ENCODE measurements at regions not wholly inside any gene's neighbourhood (a gene's known extent, or its start where the extent isn't known, plus 50 kb on each side); places are given as distances from the start of the nearest gene placed in this dataset.
A peak's percentile ranks its signal among the peaks of the same experiment; 100 is the strongest.

DNA sequence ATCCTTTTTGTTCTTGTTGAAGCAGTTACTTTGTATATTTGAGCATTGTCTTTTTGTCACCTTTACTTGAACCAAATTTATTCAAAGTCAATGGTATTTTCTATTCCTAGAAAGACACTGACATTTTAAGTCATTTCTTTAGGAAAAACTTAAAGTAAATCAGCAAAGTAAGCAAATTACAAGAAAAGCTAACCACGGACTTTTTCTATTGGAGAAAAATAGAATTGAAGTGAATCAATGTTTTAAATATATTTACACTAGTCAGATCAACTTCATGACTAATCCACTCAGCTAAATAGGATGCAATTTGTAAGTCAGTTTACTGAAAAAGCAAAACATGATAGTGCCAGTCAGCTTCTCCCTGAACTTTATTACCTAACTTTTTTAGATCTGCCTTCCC lies 733.8 kb upstream of the ALCAM start:
- TF ChIP-seq, protein P1, sequence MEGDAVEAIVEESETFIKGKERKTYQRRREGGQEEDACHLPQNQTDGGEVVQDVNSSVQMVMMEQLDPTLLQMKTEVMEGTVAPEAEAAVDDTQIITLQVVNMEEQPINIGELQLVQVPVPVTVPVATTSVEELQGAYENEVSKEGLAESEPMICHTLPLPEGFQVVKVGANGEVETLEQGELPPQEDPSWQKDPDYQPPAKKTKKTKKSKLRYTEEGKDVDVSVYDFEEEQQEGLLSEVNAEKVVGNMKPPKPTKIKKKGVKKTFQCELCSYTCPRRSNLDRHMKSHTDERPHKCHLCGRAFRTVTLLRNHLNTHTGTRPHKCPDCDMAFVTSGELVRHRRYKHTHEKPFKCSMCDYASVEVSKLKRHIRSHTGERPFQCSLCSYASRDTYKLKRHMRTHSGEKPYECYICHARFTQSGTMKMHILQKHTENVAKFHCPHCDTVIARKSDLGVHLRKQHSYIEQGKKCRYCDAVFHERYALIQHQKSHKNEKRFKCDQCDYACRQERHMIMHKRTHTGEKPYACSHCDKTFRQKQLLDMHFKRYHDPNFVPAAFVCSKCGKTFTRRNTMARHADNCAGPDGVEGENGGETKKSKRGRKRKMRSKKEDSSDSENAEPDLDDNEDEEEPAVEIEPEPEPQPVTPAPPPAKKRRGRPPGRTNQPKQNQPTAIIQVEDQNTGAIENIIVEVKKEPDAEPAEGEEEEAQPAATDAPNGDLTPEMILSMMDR (IDR thresholded peaks at IDR 0.05) = no peak
- TF ChIP-seq ZFX (IDR thresholded peaks at IDR 0.05; ENCODE audit: borderline replicate concordance) = no peak
- H3K27ac ChIP-seq = no peak overlapping the region

DNA sequence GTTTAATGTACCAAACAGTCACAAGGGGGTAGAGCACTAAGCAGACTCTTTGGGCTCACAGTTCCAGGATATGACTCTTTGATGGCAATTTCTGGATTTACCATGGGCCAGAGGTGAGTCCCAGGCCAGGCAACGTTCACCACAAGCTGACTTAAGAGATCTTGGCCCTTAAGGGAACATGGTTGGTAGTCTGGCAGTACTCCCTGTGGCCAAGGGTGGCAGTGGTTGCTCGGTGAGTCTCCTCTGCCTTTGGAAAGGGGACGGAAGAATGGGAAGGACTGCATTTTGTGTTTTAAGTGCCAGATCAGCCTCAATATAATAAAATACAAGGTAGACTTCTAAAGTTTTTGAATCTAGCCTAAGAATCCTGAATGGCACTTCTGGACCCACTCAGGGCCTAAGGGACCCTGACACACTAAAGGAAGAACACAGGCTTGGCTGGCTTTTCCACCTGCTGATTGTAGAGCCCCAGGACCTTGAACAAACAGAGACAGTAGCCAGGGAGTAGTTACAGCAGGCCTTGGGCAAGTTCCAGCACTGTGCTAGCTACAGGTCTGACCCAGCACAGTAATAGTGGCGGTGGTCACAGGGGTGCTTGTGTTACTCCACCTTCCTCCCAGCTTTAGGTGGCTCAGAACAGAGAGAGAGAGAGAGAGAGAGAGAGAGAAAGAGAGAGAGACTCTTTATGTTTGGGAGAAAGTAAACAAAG lies 730.7 kb upstream of the ALCAM start:
- no peak overlapping the region for H3K27ac ChIP-seq
- no peak for TF ChIP-seq ZFX (IDR thresholded peaks at IDR 0.05; ENCODE audit: borderline replicate concordance)
- TF ChIP-seq, protein P1 (IDR thresholded peaks at IDR 0.05) = peak; percentile 28; the same call in 1 of the 2 replicates

DNA sequence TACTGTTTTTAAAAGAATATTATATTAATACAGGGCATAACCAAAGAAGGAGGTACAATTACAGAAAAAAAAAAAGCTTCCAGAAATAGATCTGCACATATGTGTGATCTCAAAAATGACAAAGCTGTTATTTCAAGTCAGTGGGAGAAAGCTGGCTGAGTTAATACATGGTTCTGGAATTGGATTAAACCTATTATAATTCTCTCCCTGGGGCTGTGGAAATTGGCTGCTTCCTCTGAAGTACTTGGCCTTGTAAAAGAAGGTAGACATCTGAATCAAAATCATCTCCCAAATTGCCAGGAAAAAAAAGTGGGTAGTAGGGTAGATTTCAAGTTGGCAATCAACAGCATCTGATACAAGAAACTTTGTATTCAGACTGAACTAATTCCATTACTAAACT lies 723.9 kb upstream of the ALCAM start:
- TF ChIP-seq, protein P1 (IDR thresholded peaks at IDR 0.05) = no peak
- no peak for TF ChIP-seq ZFX (IDR thresholded peaks at IDR 0.05; ENCODE audit: borderline replicate concordance)
- H3K27ac ChIP-seq = no peak overlapping the region

DNA sequence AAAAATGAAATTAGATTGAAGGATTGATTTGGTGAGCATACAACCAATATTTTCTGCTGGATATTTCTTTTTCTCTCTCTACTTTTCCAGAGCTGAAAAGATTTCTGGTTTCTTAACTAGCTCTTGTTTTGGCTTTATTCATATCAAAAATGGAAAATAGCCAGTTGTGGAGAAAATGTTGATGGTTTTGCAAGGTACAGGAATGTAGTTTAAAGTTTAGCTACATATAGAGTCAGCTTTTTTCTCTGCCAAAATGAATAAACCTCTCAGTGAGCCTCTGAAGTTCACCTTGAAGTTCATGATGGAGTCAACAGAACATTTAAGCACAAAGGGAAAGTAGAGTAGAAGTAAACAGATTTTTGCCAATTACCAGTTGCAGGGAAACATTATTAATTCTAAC lies 720.5 kb upstream of the ALCAM start:
- TF ChIP-seq, protein P1 (IDR thresholded peaks at IDR 0.05) = no peak
- TF ChIP-seq ZFX (IDR thresholded peaks at IDR 0.05; ENCODE audit: borderline replicate concordance) = no peak

DNA sequence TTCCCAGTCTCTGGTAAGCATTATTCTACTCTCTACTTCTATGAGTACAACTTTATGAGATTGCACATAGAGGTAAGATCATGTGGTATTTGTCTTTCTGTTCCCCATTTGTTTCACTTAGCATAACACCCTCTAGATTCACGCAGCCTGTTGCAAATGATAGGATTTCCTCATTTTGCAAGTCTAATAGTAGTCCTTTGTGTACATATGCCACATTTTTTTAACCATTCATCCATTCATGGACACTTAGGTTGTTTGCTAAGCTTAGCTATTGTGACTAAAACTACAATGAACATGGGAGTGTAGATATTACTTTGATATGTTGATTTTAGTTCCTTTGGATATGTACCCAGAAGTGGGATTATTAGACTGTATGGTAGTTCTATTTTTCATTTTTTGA lies 717.9 kb upstream of the ALCAM start:
- no peak overlapping the region for H3K27ac ChIP-seq
- no peak for TF ChIP-seq ZFX (IDR thresholded peaks at IDR 0.05; ENCODE audit: borderline replicate concordance)
- TF ChIP-seq, protein P1 (IDR thresholded peaks at IDR 0.05) = no peak

More for the DNA sequence above, 720.5 kb upstream of the ALCAM start:
- no peak overlapping the region for H3K27ac ChIP-seq

DNA sequence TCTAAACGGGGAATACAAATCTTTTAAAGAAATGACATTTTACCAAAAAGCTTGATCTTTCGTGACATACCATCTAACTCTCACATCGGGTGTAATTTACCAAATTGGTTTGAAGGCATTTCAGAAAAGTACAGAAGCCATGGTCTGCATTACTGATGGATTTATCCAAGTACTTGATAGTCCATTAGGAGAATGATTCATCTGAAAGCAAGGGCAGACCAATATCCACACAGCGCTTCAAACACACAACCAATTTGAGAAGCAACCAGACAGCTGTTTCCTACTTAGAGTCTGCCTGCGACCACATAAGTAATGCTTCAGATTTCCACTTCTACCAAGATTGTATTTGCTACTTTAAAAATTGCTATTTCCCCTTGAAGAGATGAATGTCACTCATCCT lies 697.6 kb upstream of the ALCAM start:
- no peak for TF ChIP-seq ZFX (IDR thresholded peaks at IDR 0.05; ENCODE audit: borderline replicate concordance)
- TF ChIP-seq, protein P1 (IDR thresholded peaks at IDR 0.05) = no peak
- no peak overlapping the region for H3K27ac ChIP-seq

DNA sequence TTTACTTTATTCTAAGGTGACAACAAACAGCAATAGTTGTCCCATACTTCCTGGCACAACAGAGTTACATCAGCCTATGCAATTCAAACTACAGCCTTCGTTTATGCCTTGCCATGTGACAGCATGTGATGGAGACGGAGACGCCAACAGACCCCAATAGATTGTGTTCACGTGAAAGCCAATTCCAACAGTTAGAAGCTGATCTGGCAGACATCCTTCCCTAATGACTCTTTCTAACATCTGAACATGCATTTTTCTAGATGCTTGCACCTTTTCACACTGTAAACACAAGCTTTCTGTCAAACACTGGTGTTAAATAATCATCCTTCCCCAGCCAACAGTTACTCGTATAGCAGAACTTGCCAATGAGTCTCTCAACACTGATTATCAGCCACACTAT lies 694.4 kb upstream of the ALCAM start:
- TF ChIP-seq ZFX (IDR thresholded peaks at IDR 0.05; ENCODE audit: borderline replicate concordance) = no peak
- TF ChIP-seq, protein P1 (IDR thresholded peaks at IDR 0.05) = no peak
- H3K27ac ChIP-seq = no peak overlapping the region

Data from 22Rv1 (cell line).